ENCODE measurements at regions not wholly inside any gene's neighbourhood (a gene's known extent, or its start where the extent isn't known, plus 50 kb on each side); places are given as distances from the start of the nearest gene placed in this dataset.
"Not testable (repeated sequence)": the region's sequence is repeated elsewhere in the genome, so short reads cannot be mapped to it uniquely, and the experiment has no call there.

DNA sequence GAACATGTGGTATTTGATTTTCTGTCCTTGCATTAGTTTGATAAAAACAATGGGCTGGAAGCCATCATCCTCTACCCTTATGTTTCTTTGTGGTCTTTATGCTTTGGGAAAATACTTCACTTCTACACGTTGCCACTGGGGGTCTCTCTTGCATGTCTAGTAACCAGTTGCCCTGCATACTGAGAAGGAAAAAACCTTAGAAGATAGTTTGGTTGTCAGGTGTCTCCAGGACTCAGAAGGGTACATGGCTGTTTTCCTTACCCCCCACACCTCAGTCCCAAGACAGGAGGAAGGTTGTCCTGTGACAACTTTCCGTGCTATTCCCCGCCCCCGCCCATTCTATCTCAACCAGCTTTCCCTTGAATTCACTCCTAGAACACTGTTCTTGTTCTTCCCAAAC, 62.1 kb upstream of the LANCL3 start:
- peak; percentile 12 for DNase-seq (ENCODE audit: low read depth, low spot score)

- DNase-seq (ENCODE audit: low read depth, low spot score) = not testable (repeated sequence)
Observed at GRCh38 chrX:37516512-37516911, 54.9 kb upstream of the LANCL3 start.

DNA sequence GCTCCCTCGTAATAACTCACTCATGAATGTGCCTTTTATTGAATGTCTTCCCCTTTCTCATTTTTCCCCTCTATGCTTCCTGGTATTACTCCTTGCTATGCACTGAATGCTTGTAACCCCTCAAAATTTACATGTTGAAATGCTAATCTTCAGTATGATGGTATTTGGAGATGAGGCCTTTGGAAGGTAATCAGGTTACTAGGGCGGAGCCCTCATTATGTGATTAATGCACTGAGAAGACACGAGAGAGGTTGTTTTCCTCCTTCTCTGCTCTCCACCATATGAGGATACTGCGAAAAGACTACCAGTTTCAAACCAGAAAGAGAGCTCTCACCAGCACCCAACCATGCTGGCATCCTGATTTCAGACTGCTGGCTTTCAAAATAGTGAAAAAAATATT, 52.2 kb upstream of the LANCL3 start:
- DNase-seq (ENCODE audit: low read depth, low spot score) = not testable (repeated sequence)

DNA sequence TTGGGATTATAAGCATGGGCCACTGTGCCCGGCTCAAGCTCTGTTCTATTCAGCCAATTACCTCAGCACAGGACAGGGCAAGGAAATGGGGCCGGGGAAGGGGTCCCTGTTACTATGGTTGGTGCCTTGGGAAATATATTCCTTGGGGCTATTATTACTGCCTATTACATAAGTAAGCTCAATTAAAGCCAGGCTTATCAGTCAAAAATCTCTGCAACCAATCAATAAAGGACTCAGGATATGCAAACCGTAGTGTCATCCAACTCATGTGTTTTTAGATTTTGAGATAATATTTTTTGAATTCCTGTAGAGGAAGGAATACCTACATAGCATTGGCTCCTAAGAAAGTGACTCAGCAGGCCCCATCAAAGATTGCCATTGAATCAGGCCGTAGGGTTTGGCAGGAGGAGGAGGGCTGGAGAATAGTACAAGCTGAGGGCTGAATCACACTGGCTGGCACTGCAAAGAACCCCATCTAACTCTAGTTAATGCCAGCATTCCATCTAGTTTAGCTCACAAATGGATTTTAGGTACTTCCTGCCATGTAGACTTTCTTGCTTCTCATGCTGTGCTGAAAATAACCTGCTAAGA, 50.5 kb upstream of the LANCL3 start:
- peak; percentile 71 for DNase-seq (ENCODE audit: low read depth, low spot score)

Measured in astrocyte of the hippocampus (primary cell).